GM19351 (cell line): ENCODE measurements at regions not wholly inside any gene's neighbourhood (a gene's known extent, or its start where the extent isn't known, plus 50 kb on each side); places are given as distances from the start of the nearest gene placed in this dataset.
"Not testable (repeated sequence)": the region's sequence is repeated elsewhere in the genome, so short reads cannot be mapped to it uniquely, and the experiment has no call there.

Experiments
- ATAC-seq: cut with Tn5 transposase; IDR thresholded peaks from one replicate; pipeline ENCODE4 v1.9.1; 2021; ENCODE audit warnings: mild to moderate bottlenecking, moderate library complexity; ENCODE audit not compliant: unreplicated experiment

DNA sequence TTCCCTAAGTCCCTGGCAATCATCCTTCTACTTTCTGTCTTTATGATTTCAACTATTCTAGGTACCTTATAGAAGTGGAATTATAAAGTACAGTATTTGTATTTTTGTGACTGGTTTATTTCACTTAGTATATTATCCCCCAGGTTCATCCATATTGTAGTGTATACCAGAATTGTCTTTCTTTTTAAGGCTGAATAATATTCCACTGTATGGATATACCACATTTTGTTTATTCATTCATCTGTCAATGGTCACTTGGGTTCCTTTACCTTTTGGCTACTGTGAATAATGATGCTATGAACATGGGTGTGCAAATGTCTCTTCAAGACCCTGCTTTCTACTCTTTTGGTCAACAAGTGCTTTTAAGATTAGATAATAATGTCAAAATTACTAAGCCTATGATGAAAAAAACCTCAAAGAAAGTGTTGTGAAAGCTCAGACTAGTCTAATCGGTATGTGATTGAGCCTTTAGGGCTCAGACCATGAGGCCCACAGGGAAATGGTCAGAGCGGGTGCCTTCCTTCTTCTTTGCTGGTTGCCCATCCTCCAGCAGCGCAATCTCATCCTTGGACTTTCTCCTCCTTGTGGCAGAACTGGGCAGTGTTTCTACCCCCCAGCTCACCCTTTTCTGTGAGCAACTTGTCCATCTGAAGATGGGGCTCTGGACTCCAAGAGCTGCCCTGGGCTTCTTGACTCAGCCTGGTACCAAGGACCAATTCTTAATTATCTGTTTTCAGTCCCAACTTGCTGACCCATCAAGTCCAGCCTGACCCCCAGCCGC lies 105.4 kb downstream of the TTC8 start:
- ATAC-seq = no peak

DNA sequence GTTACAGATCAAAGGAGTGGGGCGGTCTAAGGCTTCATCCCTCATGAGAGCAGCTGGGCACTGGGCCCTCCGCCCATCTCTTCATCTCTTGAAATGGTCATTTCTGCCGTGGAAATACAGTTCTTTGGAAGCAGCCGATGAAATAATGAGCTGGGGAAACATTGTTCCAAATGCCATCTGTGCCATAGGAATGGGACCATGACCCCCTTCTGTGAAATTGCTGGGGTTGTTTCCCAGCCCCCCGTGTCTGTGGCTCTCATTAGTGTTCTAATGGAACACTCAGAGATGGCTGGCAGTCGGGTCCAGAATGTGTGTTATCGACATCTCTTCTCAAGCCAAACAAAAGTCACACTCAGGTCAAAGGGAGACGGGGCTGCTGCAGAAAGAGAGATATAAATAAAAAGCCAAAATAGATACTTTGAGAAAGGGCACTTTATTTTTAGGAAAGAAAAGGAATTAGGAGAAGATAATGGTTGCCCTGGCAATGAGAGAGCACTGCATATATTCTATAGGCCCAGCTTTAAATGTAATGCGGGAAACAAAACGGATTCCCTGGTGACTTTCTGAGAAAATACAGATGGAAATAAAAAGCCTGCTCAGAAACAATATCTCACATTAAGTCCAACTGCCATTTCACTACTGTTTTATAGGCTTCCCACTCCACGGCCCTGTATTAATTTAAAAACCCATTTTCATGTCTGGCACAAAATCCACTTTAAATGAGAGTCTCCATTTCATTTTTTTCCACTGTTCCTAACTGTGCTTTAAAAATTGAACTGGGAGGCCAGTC lies 107.1 kb downstream of the TTC8 start:
- no peak for ATAC-seq

- no peak for ATAC-seq
Measured at GRCh38 chr14:88933191-88933590, 108.7 kb downstream of the TTC8 start.

- ATAC-seq = no peak
Measured at GRCh38 chr14:88934351-88934806, 109.9 kb downstream of the TTC8 start.

DNA sequence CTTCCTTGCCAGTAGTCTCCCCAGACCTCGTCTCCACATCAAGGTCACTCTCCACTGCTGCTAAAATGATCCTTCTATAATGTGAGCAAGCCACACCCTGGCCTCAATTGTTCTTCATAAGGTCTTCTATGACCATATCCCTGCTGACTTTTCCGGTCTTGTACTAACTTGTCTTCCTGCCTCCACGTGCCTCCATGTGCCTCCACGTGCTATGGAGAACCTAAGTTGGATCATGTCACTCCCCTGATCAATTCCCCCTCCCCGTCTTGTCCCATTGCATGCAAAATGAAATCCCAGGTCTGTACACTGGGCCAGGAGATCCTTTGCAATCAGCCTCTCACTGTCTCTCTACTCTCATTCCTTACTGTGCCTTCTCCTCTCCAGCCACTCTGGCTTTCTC lies 110.6 kb downstream of the TTC8 start:
- no peak for ATAC-seq

DNA sequence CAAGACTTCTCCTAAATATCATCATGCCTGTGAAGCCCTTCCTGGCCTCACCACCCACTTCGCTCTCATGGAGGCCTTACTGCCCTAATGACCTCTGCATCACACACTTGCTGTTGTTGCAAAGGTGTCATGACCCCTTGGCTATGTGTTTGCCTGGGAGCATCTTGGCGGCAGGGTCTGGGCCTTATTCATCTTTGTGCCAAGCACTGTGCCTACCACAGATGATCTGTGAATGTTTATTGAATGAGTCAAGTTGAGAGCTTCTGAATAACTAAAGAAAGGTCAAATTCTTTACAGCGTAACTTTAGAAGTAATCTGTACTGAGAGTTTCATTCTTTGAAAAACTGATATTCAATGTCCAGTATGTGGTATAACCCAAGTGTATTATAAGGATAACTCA lies 113.3 kb downstream of the TTC8 start:
- no peak for ATAC-seq

GRCh38 chr14:88940671-88941070 lies 116.2 kb downstream of the TTC8 start:
- no peak for ATAC-seq

GRCh38 chr14:88941414-88941813 lies 117.0 kb downstream of the TTC8 start:
- no peak for ATAC-seq

- no peak for ATAC-seq
Measured at GRCh38 chr14:88947646-88948598, 123.5 kb downstream of the TTC8 start.

DNA sequence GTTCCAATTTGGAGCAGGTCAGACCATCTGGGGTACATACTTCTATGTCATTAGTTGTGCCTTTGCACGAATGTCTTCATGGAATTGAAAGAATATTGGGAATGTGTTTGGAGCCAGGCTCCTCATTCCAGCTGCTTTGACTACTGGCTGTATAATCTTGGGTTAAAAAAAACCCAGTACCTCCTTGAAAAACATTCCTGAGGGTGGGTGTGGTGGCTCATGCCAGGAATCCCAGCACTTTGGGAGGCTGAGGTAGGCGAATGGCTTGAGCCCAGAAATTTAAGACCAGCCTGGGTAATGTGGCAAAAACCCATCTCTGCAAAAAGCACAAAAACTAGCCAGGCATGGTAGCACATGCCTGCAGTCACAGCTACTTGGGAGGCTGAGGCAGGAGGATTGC lies 125.6 kb downstream of the TTC8 start:
- ATAC-seq = no peak

DNA sequence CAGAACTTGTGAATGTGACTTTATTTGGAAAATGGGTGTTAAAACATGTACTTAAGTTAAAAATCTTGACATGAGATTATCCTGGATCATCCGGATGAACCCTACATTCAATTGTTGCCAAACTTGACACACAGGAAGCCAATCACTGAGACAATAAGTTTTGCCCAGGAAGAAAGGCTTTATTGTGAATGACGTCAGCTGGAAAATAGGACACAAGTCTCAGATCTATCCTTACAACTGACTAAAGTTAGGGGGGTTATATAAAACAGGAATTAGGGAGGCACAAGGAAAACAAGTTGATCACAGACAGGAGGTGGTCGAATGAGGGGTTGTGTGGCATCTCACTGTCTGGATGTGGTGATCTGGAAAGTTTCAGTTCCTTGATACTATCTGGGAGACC lies 126.9 kb downstream of the TTC8 start:
- ATAC-seq = no peak

DNA sequence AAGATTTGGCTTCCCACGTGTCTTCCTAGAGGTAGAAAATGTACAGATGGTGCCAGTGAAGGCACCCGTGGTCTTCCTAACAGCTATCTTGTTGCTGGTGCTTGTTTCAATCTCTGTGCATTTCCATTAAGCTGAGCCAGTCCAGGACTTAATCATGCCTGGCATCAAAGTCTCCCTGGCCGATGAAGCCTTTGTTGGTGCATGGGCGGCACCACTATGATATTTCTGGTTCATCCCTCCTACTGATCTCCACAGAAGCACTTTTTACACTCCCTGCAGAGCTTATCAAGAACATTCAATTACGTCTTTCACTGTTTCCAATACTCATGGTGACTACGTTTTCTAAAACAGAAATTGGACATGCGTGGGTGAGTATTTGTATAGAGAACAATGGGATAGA lies 128.4 kb downstream of the TTC8 start:
- ATAC-seq = no peak

GRCh38 chr14:88955455-88955854 lies 131.0 kb downstream of the TTC8 start:
- ATAC-seq = no peak

- ATAC-seq = no peak
Measured at GRCh38 chr14:88960496-88960895, 136.0 kb downstream of the TTC8 start.

- ATAC-seq = no peak
Measured at GRCh38 chr14:88961214-88961613, 136.8 kb downstream of the TTC8 start.

DNA sequence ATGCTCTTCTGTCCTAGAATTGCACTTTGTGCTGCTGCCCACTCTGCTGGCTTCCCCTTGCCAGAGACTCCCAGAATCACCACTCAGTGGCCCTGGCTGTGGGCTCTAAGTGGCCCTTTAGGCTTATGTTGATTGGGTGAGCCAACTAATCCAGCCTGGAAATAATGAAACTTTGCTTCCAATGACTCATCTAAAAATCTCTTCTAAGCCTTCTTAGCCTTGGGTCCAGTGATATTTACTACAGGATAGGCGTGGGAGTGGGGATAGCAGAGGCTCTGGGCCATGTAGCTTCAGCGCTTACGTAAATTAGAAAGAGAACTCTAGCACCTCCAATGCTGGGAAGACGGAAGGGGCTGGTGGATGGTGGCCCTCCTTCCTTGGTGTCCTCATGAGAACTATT lies 137.9 kb downstream of the TTC8 start:
- no peak for ATAC-seq

DNA sequence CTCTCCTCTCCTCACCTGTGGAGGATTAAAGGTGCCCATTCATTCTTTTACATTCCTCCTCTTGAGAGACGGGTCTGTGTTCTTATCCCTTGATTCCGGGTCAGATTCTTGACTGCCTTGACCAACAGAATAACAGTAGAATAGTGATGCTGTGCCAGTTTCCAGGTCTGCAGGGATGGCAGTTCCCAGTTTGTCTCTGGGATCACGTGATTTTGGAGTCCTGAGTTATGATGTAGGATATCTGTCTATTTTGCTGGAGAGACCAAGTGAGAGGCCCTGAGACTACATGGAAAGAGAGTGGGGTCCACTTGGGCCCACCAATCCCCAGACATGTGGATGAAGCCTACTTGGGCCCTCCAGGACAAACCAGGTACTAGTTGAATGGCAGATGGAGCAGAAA lies 142.8 kb downstream of the TTC8 start:
- ATAC-seq = no peak

- no peak for ATAC-seq
Measured at GRCh38 chr14:88975043-88975830, 150.8 kb downstream of the TTC8 start.

DNA sequence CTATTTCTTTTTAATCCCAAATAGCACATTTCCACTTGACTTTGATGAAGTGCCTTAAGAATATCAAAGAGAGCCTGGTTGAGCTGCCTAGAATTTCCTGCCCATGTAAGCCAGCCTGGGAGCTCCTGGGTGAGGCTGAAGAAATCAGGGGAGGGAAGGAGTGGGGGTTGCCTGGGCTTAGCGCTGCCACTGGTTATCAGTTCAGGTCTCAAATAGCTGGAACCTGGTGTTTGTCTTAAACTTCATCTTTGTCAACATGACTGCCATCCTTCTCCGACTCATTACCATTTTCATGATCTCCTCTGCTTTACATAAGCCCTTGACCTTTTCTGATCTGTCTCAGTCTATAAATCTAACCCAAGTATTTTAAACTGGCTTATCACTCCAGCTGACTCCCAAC lies 151.5 kb downstream of the TTC8 start:
- ATAC-seq = no peak

GRCh38 chr14:88980907-88981306 lies 156.5 kb downstream of the TTC8 start:
- ATAC-seq = not testable (repeated sequence)
